IPS DF 4.7 (cell line): ENCODE measurements at regions not wholly inside any gene's neighbourhood (a gene's known extent, or its start where the extent isn't known, plus 50 kb on each side); places are given as distances from the start of the nearest gene placed in this dataset.
"Not testable (repeated sequence)": the region's sequence is repeated elsewhere in the genome, so short reads cannot be mapped to it uniquely, and the experiment has no call there.

Experiments used
- DNase-seq: peaks from one replicate; pipeline ENCODE4 v3.0.0-alpha.2; 2013; ENCODE audit warnings: low spot score; ENCODE audit errors: extremely low read depth

GRCh38 chr4:97349468-97350186 is 793.6 kb downstream of the STPG2 start:
- no peak for DNase-seq

GRCh38 chr4:97353876-97354275 is 789.4 kb downstream of the STPG2 start:
- DNase-seq, result no peak

- DNase-seq, result no peak
These were observed 783.5 kb downstream of the STPG2 start for GRCh38 chr4:97359826-97360225.

GRCh38 chr4:97360733-97361132 is 782.5 kb downstream of the STPG2 start:
- no peak for DNase-seq

- no peak for DNase-seq
These were observed 775.4 kb downstream of the STPG2 start for GRCh38 chr4:97367878-97368277.

- no peak for DNase-seq
These were observed 772.7 kb downstream of the STPG2 start for GRCh38 chr4:97370568-97370967.

GRCh38 chr4:97374526-97374925 is 768.8 kb downstream of the STPG2 start:
- no peak for DNase-seq

GRCh38 chr4:97386969-97387368 is 756.3 kb downstream of the STPG2 start:
- no peak for DNase-seq

GRCh38 chr4:97394653-97395052 is 748.6 kb downstream of the STPG2 start:
- DNase-seq, result no peak

- no peak for DNase-seq
These were observed 747.2 kb downstream of the STPG2 start for GRCh38 chr4:97396097-97396496.

GRCh38 chr4:97396605-97397004 is 746.7 kb downstream of the STPG2 start:
- DNase-seq, result no peak

- DNase-seq, result no peak
These were observed 738.3 kb downstream of the STPG2 start for GRCh38 chr4:97404876-97405523.

- no peak for DNase-seq
These were observed 731.9 kb downstream of the STPG2 start for GRCh38 chr4:97411356-97411755.

- DNase-seq, result no peak
These were observed 730.9 kb downstream of the STPG2 start for GRCh38 chr4:97412331-97412730.

GRCh38 chr4:97414161-97414560 is 729.1 kb downstream of the STPG2 start:
- DNase-seq, result no peak

- no peak for DNase-seq
These were observed 710.7 kb downstream of the STPG2 start for GRCh38 chr4:97432551-97432950.

- DNase-seq, result not testable (repeated sequence)
These were observed 705.1 kb downstream of the STPG2 start for GRCh38 chr4:97437998-97438705.

GRCh38 chr4:97453186-97453585 is 690.1 kb downstream of the STPG2 start:
- DNase-seq, result no peak

GRCh38 chr4:97457253-97457652 is 686.0 kb downstream of the STPG2 start:
- no peak for DNase-seq

- DNase-seq, result no peak
These were observed 675.0 kb downstream of the STPG2 start for GRCh38 chr4:97468272-97468671.

GRCh38 chr4:97475621-97476020 is 667.7 kb downstream of the STPG2 start:
- no peak for DNase-seq

- DNase-seq, result no peak
These were observed 665.3 kb downstream of the STPG2 start for GRCh38 chr4:97477974-97478373.

GRCh38 chr4:97479388-97479787 is 663.9 kb downstream of the STPG2 start:
- DNase-seq, result no peak
